ENCODE measurements at regions not wholly inside any gene's neighbourhood (a gene's known extent, or its start where the extent isn't known, plus 50 kb on each side); places are given as distances from the start of the nearest gene placed in this dataset.

GRCh38 chr1:219294251-219294650 is 120.6 kb downstream of the LYPLAL1 start (continued):
- TF ChIP-seq, protein P1, sequence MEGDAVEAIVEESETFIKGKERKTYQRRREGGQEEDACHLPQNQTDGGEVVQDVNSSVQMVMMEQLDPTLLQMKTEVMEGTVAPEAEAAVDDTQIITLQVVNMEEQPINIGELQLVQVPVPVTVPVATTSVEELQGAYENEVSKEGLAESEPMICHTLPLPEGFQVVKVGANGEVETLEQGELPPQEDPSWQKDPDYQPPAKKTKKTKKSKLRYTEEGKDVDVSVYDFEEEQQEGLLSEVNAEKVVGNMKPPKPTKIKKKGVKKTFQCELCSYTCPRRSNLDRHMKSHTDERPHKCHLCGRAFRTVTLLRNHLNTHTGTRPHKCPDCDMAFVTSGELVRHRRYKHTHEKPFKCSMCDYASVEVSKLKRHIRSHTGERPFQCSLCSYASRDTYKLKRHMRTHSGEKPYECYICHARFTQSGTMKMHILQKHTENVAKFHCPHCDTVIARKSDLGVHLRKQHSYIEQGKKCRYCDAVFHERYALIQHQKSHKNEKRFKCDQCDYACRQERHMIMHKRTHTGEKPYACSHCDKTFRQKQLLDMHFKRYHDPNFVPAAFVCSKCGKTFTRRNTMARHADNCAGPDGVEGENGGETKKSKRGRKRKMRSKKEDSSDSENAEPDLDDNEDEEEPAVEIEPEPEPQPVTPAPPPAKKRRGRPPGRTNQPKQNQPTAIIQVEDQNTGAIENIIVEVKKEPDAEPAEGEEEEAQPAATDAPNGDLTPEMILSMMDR (IDR thresholded peaks at IDR 0.05; ENCODE audit: control extremely low read depth in 1 of 3, insufficient read depth in 1 of 3, low read depth in 1 of 3, low read length in 3 of 3): no peak
- no peak for TF ChIP-seq ASH2L (IDR thresholded peaks at IDR 0.05; ENCODE audit: low read length)
